H1 (cell line): ENCODE measurements at regions not wholly inside any gene's neighbourhood (a gene's known extent, or its start where the extent isn't known, plus 50 kb on each side); places are given as distances from the start of the nearest gene placed in this dataset.

Experiments
- CTCF ChIA-PET: fragments of 300-600 bp; sonication (Branson Sonifier 250); formaldehyde crosslinking; loops from one replicate; lab custom pipeline; 2021; ENCODE audit not compliant: partially characterized antibody; lab: Charles Lee
- POLR2A ChIA-PET: fragments of 300-600 bp; sonication (Branson Sonifier 250); formaldehyde crosslinking; loops from one replicate; lab custom pipeline; 2021; ENCODE audit warnings: inconsistent platforms; ENCODE audit not compliant: partially characterized antibody; lab: Charles Lee
- DNase-seq, 2 experiments: peaks; one replicate each; pipeline versions ENCODE4 v3.0.0 to v3.0.0-alpha.2; 2010 to 2022; ENCODE audit warnings: low spot score in 2 of 2, low read depth in 1 of 2, mixed read lengths in 1 of 2
- FAIRE-seq: peaks from 2 replicates; lab custom pipeline; 2011; peaks lifted over from hg19 to GRCh38; lab: Jason Lieb, UNC
- H2AFZ ChIP-seq: 2 replicates; pipeline ENCODE4 v1.8.1; 2012; ENCODE audit warnings: low read length, inconsistent platforms
- H2AK5ac ChIP-seq: 2 replicates; pipeline ENCODE4 v1.6.1; 2013; ENCODE audit warnings: low read depth, low read length
- H2BK120ac ChIP-seq: replicated peaks from 2 replicates; pipeline ENCODE3; 2013; ENCODE audit warnings: low read depth, low read length, inconsistent platforms
- H2BK12ac ChIP-seq: 2 replicates; pipeline ENCODE4 v1.6.1; 2013; ENCODE audit warnings: low read depth, low read length
- H2BK15ac ChIP-seq: 2 replicates; pipeline ENCODE4 v1.6.1; 2013; ENCODE audit warnings: low read length
- H2BK20ac ChIP-seq: 2 replicates; pipeline ENCODE4 v1.6.1; 2013; ENCODE audit warnings: low read length
- H2BK5ac ChIP-seq: 2 replicates; pipeline ENCODE4 v1.6.1; 2013; ENCODE audit warnings: low read depth, low read length
- H3K14ac ChIP-seq: 2 replicates; pipeline ENCODE4 v1.6.1; 2013; ENCODE audit warnings: inconsistent platforms; ENCODE audit not compliant: insufficient read length
- H3K18ac ChIP-seq: 2 replicates; pipeline ENCODE4 v1.6.1; 2013; ENCODE audit warnings: low read length; ENCODE audit errors: extremely low read depth
- H3K23ac ChIP-seq: 2 replicates; pipeline ENCODE4 v1.6.1; 2013; ENCODE audit warnings: inconsistent platforms; ENCODE audit not compliant: insufficient read length
- H3K23me2 ChIP-seq: 2 replicates; pipeline ENCODE4 v1.6.1; 2013; ENCODE audit warnings: low read depth, low read length
- H3K27ac ChIP-seq: 2 replicates; pipeline ENCODE4 v1.6.1; 2011; ENCODE audit warnings: low read depth, low read length, inconsistent platforms
- H3K27me3 ChIP-seq, 4 experiments: replicated peaks in 1 of 4; 1 replicate in 1 of 4; 2 replicates in 3 of 4; pipeline versions ENCODE4 v1.6.1 to v1.8.1; 2011 to 2013; ENCODE audit warnings: low read length in 3 of 4, mild to moderate bottlenecking in 3 of 4, inconsistent platforms in 2 of 4, mixed read lengths in 2 of 4, moderate library complexity in 1 of 4; ENCODE audit not compliant: control insufficient read depth in 3 of 4, insufficient read depth in 3 of 4; ENCODE audit errors: extremely low read depth in 1 of 4
- H3K36me3 ChIP-seq, 4 experiments: 2 replicates each; pipeline versions ENCODE4 v1.6.1 to v1.8.1; 2011 to 2013; ENCODE audit warnings: mild to moderate bottlenecking in 4 of 4, low read length in 3 of 4, moderate library complexity in 2 of 4, control low read depth in 1 of 4, inconsistent platforms in 1 of 4; ENCODE audit not compliant: insufficient read depth in 4 of 4, control insufficient read depth in 2 of 4
- H3K4ac ChIP-seq: replicated peaks from 2 replicates; pipeline ENCODE3; 2013; ENCODE audit warnings: low read length, low read depth, mixed read lengths, inconsistent platforms; ENCODE audit not compliant: insufficient read length
- H3K4me1 ChIP-seq, 4 experiments: replicated peaks in 1 of 4; 1 replicate in 1 of 4; 2 replicates in 3 of 4; pipeline versions ENCODE4 v1.6.1 to v1.8.1; 2011 to 2013; ENCODE audit warnings: low read length in 3 of 4, inconsistent platforms in 2 of 4, mixed read lengths in 1 of 4; ENCODE audit not compliant: insufficient read depth in 4 of 4, control insufficient read depth in 3 of 4
- H3K4me2 ChIP-seq, 2 experiments: 2 replicates each; pipeline versions ENCODE4 v1.6.1 to v1.8.1; 2011 to 2013; ENCODE audit warnings: low read depth in 2 of 2, low read length in 2 of 2, control low read depth in 1 of 2, inconsistent platforms in 1 of 2, mild to moderate bottlenecking in 1 of 2; ENCODE audit not compliant: insufficient read depth in 1 of 2
- H3K4me3 ChIP-seq, 4 experiments: fragments of 200-600, 300-600 bp in 1 of 4; sonication (generic), shearing (Covaris generic), sonication (Bioruptor Twin) in 1 of 4; 2 replicates each; pipeline versions ENCODE4 v1.5.1 to v1.8.1; 2011 to 2016; ENCODE audit warnings: low read length in 4 of 4, low read depth in 3 of 4, control low read depth in 2 of 4, inconsistent platforms in 2 of 4, mild to moderate bottlenecking in 2 of 4, mixed read lengths in 1 of 4, moderate library complexity in 1 of 4; ENCODE audit not compliant: insufficient read depth in 2 of 4; ENCODE audit errors: extremely low read depth in 1 of 4
- H3K56ac ChIP-seq: replicated peaks from 2 replicates; pipeline ENCODE3; 2013; ENCODE audit warnings: low read depth, mild to moderate bottlenecking, mixed read lengths, low read length, inconsistent platforms; ENCODE audit not compliant: insufficient read length
- H3K79me1 ChIP-seq: 2 replicates; pipeline ENCODE4 v1.6.1; 2013; ENCODE audit warnings: low read depth, low read length, control low read depth
- H3K79me2 ChIP-seq, 2 experiments: 2 replicates each; pipeline versions ENCODE4 v1.6.1 to v1.8.1; 2012 to 2013; ENCODE audit warnings: low read length in 2 of 2, mild to moderate bottlenecking in 2 of 2, inconsistent platforms in 1 of 2; ENCODE audit not compliant: insufficient read depth in 2 of 2, control insufficient read depth in 1 of 2
- H3K9ac ChIP-seq, 4 experiments: replicated peaks in 1 of 4; 1 replicate in 1 of 4; 2 replicates in 3 of 4; pipeline versions ENCODE4 v1.6.1 to v1.8.1; 2011 to 2013; ENCODE audit warnings: low read depth in 3 of 4, low read length in 3 of 4, control low read depth in 2 of 4, mild to moderate bottlenecking in 2 of 4, moderate library complexity in 2 of 4, inconsistent platforms in 1 of 4; ENCODE audit errors: extremely low read depth in 1 of 4
- H3K9me3 ChIP-seq, 2 experiments: 2 replicates each; pipeline versions ENCODE4 v1.6.1 to v1.8.1; 2012 to 2013; ENCODE audit warnings: mild to moderate bottlenecking in 2 of 2, moderate library complexity in 2 of 2, control low read depth in 1 of 2, inconsistent platforms in 1 of 2, low read depth in 1 of 2, low read length in 1 of 2, mixed read lengths in 1 of 2; ENCODE audit not compliant: insufficient read depth in 2 of 2
- H4K20me1 ChIP-seq, 2 experiments: replicated peaks in 1 of 2; 2 replicates each; pipeline versions ENCODE3 to v1.8.1; 2011 to 2013; ENCODE audit warnings: inconsistent platforms in 2 of 2, low read length in 2 of 2, mild to moderate bottlenecking in 1 of 2; ENCODE audit not compliant: insufficient read depth in 2 of 2, control insufficient read depth in 1 of 2
- H4K5ac ChIP-seq: 2 replicates; pipeline ENCODE4 v1.6.1; 2013; ENCODE audit warnings: low read length, low read depth, mixed read lengths, inconsistent platforms; ENCODE audit not compliant: insufficient read length
- H4K8ac ChIP-seq: 2 replicates; pipeline ENCODE4 v1.8.0; 2013; ENCODE audit warnings: mild to moderate bottlenecking, moderate library complexity, low read length, inconsistent platforms; ENCODE audit not compliant: insufficient read depth; ENCODE audit errors: extremely low read depth
- H4K91ac ChIP-seq: replicated peaks from 2 replicates; pipeline ENCODE3; 2013; ENCODE audit warnings: low read length, mixed read lengths, inconsistent platforms; ENCODE audit not compliant: insufficient read length
- BCL11A ChIP-seq, 2 experiments: IDR thresholded peaks; one replicate each; pipeline ENCODE4 v1.6.1; 2011; ENCODE audit warnings: low read depth in 2 of 2, low read length in 2 of 2, mild to moderate bottlenecking in 2 of 2
- CHD1 ChIP-seq: IDR thresholded peaks from 2 replicates; pipeline ENCODE4 v1.6.1; 2012; ENCODE audit warnings: low read depth, low read length, improper control_type of control experiment
- FOSL1 ChIP-seq: IDR thresholded peaks from 2 replicates; pipeline ENCODE4 v1.6.1; 2011; ENCODE audit warnings: mild to moderate bottlenecking, low read depth, low read length, moderate library complexity; ENCODE audit not compliant: insufficient read depth
- GABPA ChIP-seq: IDR thresholded peaks from 2 replicates; pipeline ENCODE4 v1.6.1; 2011; ENCODE audit warnings: mild to moderate bottlenecking, low read length, moderate library complexity, borderline replicate concordance; ENCODE audit not compliant: insufficient read depth
- KDM1A ChIP-seq: fragments of 200-600, 300-600 bp; sonication (generic); IDR thresholded peaks from 2 replicates; pipeline ENCODE4 v1.7.1; 2016; ENCODE audit warnings: mild to moderate bottlenecking, low read length, borderline replicate concordance
- NANOG ChIP-seq: IDR thresholded peaks from 2 replicates; pipeline ENCODE4 v1.6.1; 2011; ENCODE audit warnings: low read length, low read depth, mild to moderate bottlenecking, inconsistent platforms; ENCODE audit not compliant: insufficient read depth, poor library complexity, severe bottlenecking
- RFX5 ChIP-seq: IDR thresholded peaks from 2 replicates; pipeline ENCODE4 v1.6.1; 2011; ENCODE audit warnings: low read depth, low read length, improper control_type of control experiment, borderline replicate concordance
- TBP ChIP-seq: IDR thresholded peaks from 2 replicates; pipeline ENCODE4 v1.6.1; 2011; ENCODE audit warnings: low read depth, low read length, improper control_type of control experiment
- TEAD4 ChIP-seq: IDR thresholded peaks from 2 replicates; pipeline ENCODE4 v1.6.1; 2012; ENCODE audit warnings: low read depth, low read length, inconsistent platforms, mixed read lengths
- WGBS, 2 experiments: shearing (Covaris generic) in 1 of 2; methylation state at CpG; one replicate each; pipeline versions ENCODE4 v1.1.6 to v1.1.7; 2013 to 2015; ENCODE audit warnings: low lambda C conversion rate in 2 of 2, mixed read lengths in 2 of 2, inconsistent platforms in 1 of 2, low coverage in 1 of 2, missing lambda C conversion rate in 1 of 2; ENCODE audit not compliant: insufficient replicate concordance in 2 of 2, insufficient coverage in 1 of 2, insufficient read length in 1 of 2; ENCODE audit errors: extremely low coverage in 1 of 2, missing lambda C conversion rate in 1 of 2; 5-methylcytosine and 5-hydroxymethylcytosine counted together
- TF ChIP-seq, protein P1 (sequence below): IDR thresholded peaks from 2 replicates; pipeline ENCODE4 v1.6.1; 2011; ENCODE audit warnings: low read length, improper control_type of control experiment
- TF ChIP-seq, protein P2 (sequence below): IDR thresholded peaks from 2 replicates; pipeline ENCODE4 v1.6.1; 2012; ENCODE audit warnings: low read length, inconsistent platforms

DNA sequence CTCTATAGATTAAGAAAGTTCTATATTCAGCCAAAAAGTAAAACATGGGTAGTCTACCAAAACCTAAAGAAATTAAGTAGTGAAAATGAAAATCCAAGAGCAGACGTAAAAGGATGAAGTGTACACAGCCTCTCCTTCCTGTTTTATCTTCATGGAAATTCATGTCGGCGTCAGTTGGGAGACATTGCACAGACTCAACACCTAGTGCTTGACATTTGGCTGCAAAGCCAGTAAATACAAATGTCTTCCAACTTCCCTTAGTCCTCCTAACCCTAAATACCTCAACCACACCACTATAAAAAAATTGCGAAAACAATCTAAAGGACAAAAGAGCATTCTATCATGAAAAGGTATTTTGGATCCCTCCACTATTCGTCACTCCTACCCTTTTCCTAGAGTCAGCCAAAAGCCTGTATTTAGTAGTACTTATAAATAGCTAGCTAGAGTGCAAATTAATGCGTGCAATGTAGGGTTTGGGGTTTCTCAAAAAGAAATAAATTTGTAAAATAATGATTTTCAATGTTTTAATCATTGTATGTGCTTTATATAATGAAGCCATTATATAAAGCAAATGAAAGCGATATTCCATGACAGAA lies 56.4 kb upstream of the TRPC4 start:
- no peaks in the 10 kb centered on the region for H3K9me3 ChIP-seq
- no peaks in the 10 kb centered on the region for H3K23me2 ChIP-seq
- no peak overlapping the region for H2BK12ac ChIP-seq
- no peak overlapping the region for H3K27ac ChIP-seq
- H2BK5ac ChIP-seq: no peak overlapping the region
- no peak overlapping the region for H3K4me2 ChIP-seq
- H3K23ac ChIP-seq: no peak overlapping the region
- H3K4ac ChIP-seq: no peak overlapping the region
- H3K36me3 ChIP-seq: peaks cover 0 to 9% (median 0%) of the 10 kb centered on the region in 4 experiments; a peak in 4 of 8 replicates
- H2BK120ac ChIP-seq: no peak overlapping the region
- DNase-seq (no peak), FAIRE-seq (no peak)
- H3K4me3 ChIP-seq: no peak overlapping the region
- no peak overlapping the region for H3K14ac ChIP-seq
- no peaks in the 10 kb centered on the region for H3K27me3 ChIP-seq
- ChIA-PET POLR2A (no interaction called here), CTCF (interaction anchor here (1.2 to 1.6 kb wide), 3 partner anchors 33 to 56 kb away, joined by 3 to 5 read pairs (median 4); no protein-coding TSS in a partner anchor)
- H4K91ac ChIP-seq: no peak overlapping the region
- H3K9ac ChIP-seq: no peak overlapping the region
- H3K79me1 ChIP-seq: no peaks in the 10 kb centered on the region
- no peak overlapping the region for H4K5ac ChIP-seq
- H4K20me1 ChIP-seq: no peaks in the 10 kb centered on the region
- H3K4me1 ChIP-seq: peaks cover 0 to 7% (median 2%) of the 10 kb centered on the region in 4 experiments; a peak in 1 of 7 replicates
- no peak overlapping the region for H3K56ac ChIP-seq
- H4K8ac ChIP-seq: no peak overlapping the region
- H3K79me2 ChIP-seq: peaks cover 0 to 99% of the 10 kb centered on the region in 2 experiments; a peak in 2 of 4 replicates
- no peak overlapping the region for H2AFZ ChIP-seq
- H2BK15ac ChIP-seq: no peak overlapping the region
- no peak overlapping the region for H3K18ac ChIP-seq
- H2AK5ac ChIP-seq: no peak overlapping the region
- H2BK20ac ChIP-seq: no peak overlapping the region
- WGBS, 2 experiments: 92 to 100% methylated on average over 1 to 7 of the region's 7 CpGs
- TF ChIP-seq TBP (no peak), RFX5 (no peak), CHD1 (no peak), GABPA (no peak), FOSL1 (no peak), BCL11A (IDR thresholded peaks at IDR 0.05; ENCODE audit: low read depth in 2 of 2, low read length in 2 of 2) (no peak), NANOG (no peak), KDM1A (no peak), TEAD4 (no peak)
- TF ChIP-seq, protein P1, sequence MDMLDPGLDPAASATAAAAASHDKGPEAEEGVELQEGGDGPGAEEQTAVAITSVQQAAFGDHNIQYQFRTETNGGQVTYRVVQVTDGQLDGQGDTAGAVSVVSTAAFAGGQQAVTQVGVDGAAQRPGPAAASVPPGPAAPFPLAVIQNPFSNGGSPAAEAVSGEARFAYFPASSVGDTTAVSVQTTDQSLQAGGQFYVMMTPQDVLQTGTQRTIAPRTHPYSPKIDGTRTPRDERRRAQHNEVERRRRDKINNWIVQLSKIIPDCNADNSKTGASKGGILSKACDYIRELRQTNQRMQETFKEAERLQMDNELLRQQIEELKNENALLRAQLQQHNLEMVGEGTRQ: no peak
- TF ChIP-seq, protein P2, sequence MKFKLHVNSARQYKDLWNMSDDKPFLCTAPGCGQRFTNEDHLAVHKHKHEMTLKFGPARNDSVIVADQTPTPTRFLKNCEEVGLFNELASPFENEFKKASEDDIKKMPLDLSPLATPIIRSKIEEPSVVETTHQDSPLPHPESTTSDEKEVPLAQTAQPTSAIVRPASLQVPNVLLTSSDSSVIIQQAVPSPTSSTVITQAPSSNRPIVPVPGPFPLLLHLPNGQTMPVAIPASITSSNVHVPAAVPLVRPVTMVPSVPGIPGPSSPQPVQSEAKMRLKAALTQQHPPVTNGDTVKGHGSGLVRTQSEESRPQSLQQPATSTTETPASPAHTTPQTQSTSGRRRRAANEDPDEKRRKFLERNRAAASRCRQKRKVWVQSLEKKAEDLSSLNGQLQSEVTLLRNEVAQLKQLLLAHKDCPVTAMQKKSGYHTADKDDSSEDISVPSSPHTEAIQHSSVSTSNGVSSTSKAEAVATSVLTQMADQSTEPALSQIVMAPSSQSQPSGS: no peak
